ENCODE measurements at regions not wholly inside any gene's neighbourhood (a gene's known extent, or its start where the extent isn't known, plus 50 kb on each side); places are given as distances from the start of the nearest gene placed in this dataset.

DNA sequence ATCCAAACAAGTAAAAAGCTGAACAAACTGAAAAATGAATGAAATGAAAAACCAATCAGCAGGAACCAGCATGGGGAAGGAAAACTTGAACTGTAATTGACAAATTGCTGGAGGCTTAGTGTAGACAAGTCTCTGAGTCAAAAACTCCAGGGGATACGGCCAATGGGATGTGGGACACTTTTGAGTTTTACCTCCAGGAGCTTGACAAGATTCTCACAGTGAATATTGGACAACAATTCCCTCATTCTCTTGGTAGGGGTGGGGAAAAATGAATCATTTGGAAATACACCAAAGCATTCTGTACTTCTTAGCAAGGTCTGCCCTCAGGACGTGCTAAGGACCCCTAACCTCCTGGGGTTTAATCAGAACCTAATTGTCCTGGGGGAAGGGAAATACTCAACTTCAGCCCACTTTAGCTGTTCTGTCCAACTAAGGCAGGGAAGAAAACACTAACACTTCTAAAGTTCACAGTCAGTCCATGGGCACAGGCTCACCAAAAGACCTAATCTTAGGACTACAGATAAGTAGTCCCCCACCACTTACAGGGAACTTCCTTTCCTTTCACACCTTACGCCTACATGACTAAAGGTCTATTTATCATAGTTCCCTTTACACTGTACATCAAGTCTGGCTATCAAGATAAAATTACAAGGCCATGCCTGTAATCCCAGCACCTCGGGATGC is 60.7 kb upstream of the CDC42BPA start:
- intact Hi-C loops (cut with DNase I): no loop called here
- whole genome bisulfite sequencing, 2 donors: 61 to 69% methylated on average over 4 of the region's 4 CpGs
- TF ChIP-seq, protein P1, sequence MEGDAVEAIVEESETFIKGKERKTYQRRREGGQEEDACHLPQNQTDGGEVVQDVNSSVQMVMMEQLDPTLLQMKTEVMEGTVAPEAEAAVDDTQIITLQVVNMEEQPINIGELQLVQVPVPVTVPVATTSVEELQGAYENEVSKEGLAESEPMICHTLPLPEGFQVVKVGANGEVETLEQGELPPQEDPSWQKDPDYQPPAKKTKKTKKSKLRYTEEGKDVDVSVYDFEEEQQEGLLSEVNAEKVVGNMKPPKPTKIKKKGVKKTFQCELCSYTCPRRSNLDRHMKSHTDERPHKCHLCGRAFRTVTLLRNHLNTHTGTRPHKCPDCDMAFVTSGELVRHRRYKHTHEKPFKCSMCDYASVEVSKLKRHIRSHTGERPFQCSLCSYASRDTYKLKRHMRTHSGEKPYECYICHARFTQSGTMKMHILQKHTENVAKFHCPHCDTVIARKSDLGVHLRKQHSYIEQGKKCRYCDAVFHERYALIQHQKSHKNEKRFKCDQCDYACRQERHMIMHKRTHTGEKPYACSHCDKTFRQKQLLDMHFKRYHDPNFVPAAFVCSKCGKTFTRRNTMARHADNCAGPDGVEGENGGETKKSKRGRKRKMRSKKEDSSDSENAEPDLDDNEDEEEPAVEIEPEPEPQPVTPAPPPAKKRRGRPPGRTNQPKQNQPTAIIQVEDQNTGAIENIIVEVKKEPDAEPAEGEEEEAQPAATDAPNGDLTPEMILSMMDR (IDR thresholded peaks at IDR 0.05): no peak
- TF ChIP-seq POLR2A (IDR thresholded peaks at IDR 0.05): no peak
- H3K36me3 ChIP-seq (replicated peaks in 1 of 2; ENCODE audit: insufficient read depth in 1 of 2, low read depth in 2 of 2): no peaks in the 10 kb centered on the region
- no peak for DNase-seq
- ATAC-seq: no peak
- H3K4me1 ChIP-seq: no peaks in the 10 kb centered on the region
- H3K27me3 ChIP-seq: no peaks in the 10 kb centered on the region
- H3K9me3 ChIP-seq: no peaks in the 10 kb centered on the region
- H3K4me3 ChIP-seq: no peak overlapping the region
- H3K27ac ChIP-seq: no peak overlapping the region

DNA sequence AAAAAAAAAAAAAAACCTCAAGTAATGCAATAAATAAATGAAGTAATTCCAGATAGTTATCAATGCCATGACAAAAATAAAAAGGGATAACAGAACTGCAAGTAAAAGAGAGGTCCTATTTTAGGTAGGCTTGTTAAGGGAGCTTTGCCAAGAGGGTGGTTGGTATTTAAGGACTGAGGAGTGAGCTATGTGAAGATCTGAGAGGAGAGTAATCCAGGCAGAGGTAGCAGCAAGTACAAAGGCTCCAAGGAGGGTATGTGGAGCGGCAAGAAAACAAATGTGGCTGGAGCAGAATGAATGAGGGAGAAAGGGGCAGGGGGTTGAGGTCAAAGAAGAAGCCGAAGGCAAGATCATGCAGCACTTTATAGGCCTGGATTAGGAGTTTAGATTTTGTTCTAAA is 59.9 kb upstream of the CDC42BPA start:
- H3K36me3 ChIP-seq (replicated peaks in 1 of 2; ENCODE audit: insufficient read depth in 1 of 2, low read depth in 2 of 2): no peaks in the 10 kb centered on the region
- intact Hi-C loops (cut with DNase I): no loop called here
- no peak for ATAC-seq
- H3K4me1 ChIP-seq: no peaks in the 10 kb centered on the region
- no peaks in the 10 kb centered on the region for H3K9me3 ChIP-seq
- no peak overlapping the region for H3K4me3 ChIP-seq
- DNase-seq: no peak
- no peaks in the 10 kb centered on the region for H3K27me3 ChIP-seq
- H3K27ac ChIP-seq: no peak overlapping the region
- no peak for TF ChIP-seq POLR2A (IDR thresholded peaks at IDR 0.05)
- 87 to 98% methylated on average over 2 of the region's 2 CpGs for WGBS, 2 donors

GRCh38 chr1:227374846-227375245 is 56.6 kb upstream of the CDC42BPA start:
- H3K27me3 ChIP-seq: no peaks in the 10 kb centered on the region
- H3K4me1 ChIP-seq: no peaks in the 10 kb centered on the region
- no peak for TF ChIP-seq POLR2A (IDR thresholded peaks at IDR 0.05)
- TF ChIP-seq, protein P1 (IDR thresholded peaks at IDR 0.05): no peak
- H3K4me3 ChIP-seq: no peak overlapping the region
- WGBS, 2 donors: 60 to 64% methylated on average over 1 of the region's 1 CpG
- ATAC-seq (no peak), DNase-seq (no peak)
- H3K27ac ChIP-seq: no peak overlapping the region
- no peaks in the 10 kb centered on the region for H3K36me3 ChIP-seq (replicated peaks in 1 of 2; ENCODE audit: insufficient read depth in 1 of 2, low read depth in 2 of 2)
- H3K9me3 ChIP-seq: no peaks in the 10 kb centered on the region
- intact Hi-C loops (cut with DNase I): no loop called here

DNA sequence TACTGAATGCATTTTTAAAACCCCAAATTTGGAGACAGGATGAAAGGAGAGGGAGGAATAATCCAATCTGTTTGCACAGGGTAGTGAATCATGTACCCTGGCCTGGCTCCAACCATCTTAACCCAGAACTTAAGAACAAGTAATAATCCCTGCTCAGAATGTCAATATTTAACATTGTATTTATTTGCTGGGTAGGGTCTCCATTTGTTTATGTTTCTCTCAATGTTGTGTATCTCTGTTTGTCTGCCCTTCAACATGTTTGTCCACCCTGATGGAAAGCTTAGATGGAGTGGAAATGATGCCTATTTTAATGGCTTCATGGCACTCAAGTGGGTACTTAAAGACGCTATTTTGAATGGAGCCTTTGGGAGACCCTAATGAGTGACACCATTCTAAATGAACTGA is 54.4 kb upstream of the CDC42BPA start:
- H3K9me3 ChIP-seq: no peaks in the 10 kb centered on the region
- DNase-seq (peak in 3 of 4 donors; percentile 12 to 23 (median 23)), ATAC-seq (no peak)
- 84 to 91% methylated on average over 1 of the region's 1 CpG for WGBS, 2 donors
- no peaks in the 10 kb centered on the region for H3K4me1 ChIP-seq
- no peak for TF ChIP-seq POLR2A (IDR thresholded peaks at IDR 0.05)
- TF ChIP-seq, protein P1 (IDR thresholded peaks at IDR 0.05): no peak
- H3K27me3 ChIP-seq: no peaks in the 10 kb centered on the region
- H3K36me3 ChIP-seq (replicated peaks in 1 of 2; ENCODE audit: insufficient read depth in 1 of 2, low read depth in 2 of 2): no peaks in the 10 kb centered on the region
- no peak overlapping the region for H3K27ac ChIP-seq
- intact Hi-C loops (cut with DNase I): no loop called here
- H3K4me3 ChIP-seq: no peak overlapping the region

GRCh38 chr1:227370533-227371254 is 52.4 kb upstream of the CDC42BPA start:
- intact Hi-C loops (cut with DNase I): no loop called here
- 82 to 86% methylated on average over 10 of the region's 10 CpGs for WGBS, 2 donors
- no peaks in the 10 kb centered on the region for H3K9me3 ChIP-seq
- TF ChIP-seq, protein P1 (IDR thresholded peaks at IDR 0.05): no peak
- TF ChIP-seq POLR2A (IDR thresholded peaks at IDR 0.05): no peak
- DNase-seq: no peak
- no peak overlapping the region for H3K4me3 ChIP-seq
- no peaks in the 10 kb centered on the region for H3K27me3 ChIP-seq
- no peak for ATAC-seq
- no peaks in the 10 kb centered on the region for H3K4me1 ChIP-seq
- no peaks in the 10 kb centered on the region for H3K36me3 ChIP-seq (replicated peaks in 1 of 2; ENCODE audit: insufficient read depth in 1 of 2, low read depth in 2 of 2)
- no peak overlapping the region for H3K27ac ChIP-seq

All from body of pancreas (tissue), 4 donors.